Transverse colon (tissue), 4 donors: ENCODE measurements at regions not wholly inside any gene's neighbourhood (a gene's known extent, or its start where the extent isn't known, plus 50 kb on each side); places are given as distances from the start of the nearest gene placed in this dataset.

Experiments
- CTCF ChIP-seq, 5 experiments: fragments of 200-600 bp in 3 of 5; fragments of 450-650 bp in 2 of 5; sonication (generic) in 3 of 5; IDR thresholded peaks; 1 replicate in 2 of 5; 2 replicates in 3 of 5; pipeline ENCODE4 v1.5.1; 2016 to 2017; ENCODE audit warnings: antibody characterized with exemption in 5 of 5, inconsistent platforms in 3 of 5, mild to moderate bottlenecking in 2 of 5, moderate library complexity in 1 of 5
- EP300 ChIP-seq: sonication (generic); formaldehyde crosslinking; IDR thresholded peaks from one replicate; pipeline ENCODE4 v1.6.1; 2017; ENCODE audit warnings: antibody characterized with exemption, low read depth
- POLR2A ChIP-seq: fragments of 450-650 bp; IDR thresholded peaks from one replicate; pipeline ENCODE4 v1.6.1; 2016; ENCODE audit warnings: antibody characterized with exemption, mild to moderate bottlenecking, moderate library complexity
- POLR2AphosphoS5 ChIP-seq, 3 donors: sonication (generic); formaldehyde crosslinking; IDR thresholded peaks; one replicate each; pipeline ENCODE4 v1.6.1; 2016; ENCODE audit warnings: antibody characterized with exemption in 3 of 3

GRCh38 chr22:48709453-48709852, 1118.2 kb downstream of the BRD1 start:
- TF ChIP-seq POLR2AphosphoS5 (IDR thresholded peaks at IDR 0.05) (no peak), CTCF (IDR thresholded peaks at IDR 0.05) (no peak), POLR2A (no peak), EP300 (no peak)
